ENCODE measurements at regions not wholly inside any gene's neighbourhood (a gene's known extent, or its start where the extent isn't known, plus 50 kb on each side); places are given as distances from the start of the nearest gene placed in this dataset.

- Histone ChIP-seq H4K20me1 (ENCODE audit: control insufficient read depth, insufficient read depth) (no peaks in the 10 kb centered on the region), H2AFZ (ENCODE audit: control insufficient read depth, low read depth, low read length) (no peak overlapping the region), H3K27me3 (replicated peaks in 1 of 2; ENCODE audit: control insufficient read depth in 2 of 2, insufficient read depth in 2 of 2, low read length in 1 of 2) (peaks cover 0 to 2% of the 10 kb centered on the region in 2 experiments; a peak in 1 of 4 replicates), H3K9me3 (replicated peaks; ENCODE audit: control insufficient read depth, insufficient read depth, low read length) (no peaks in the 10 kb centered on the region), H3K4me1 (ENCODE audit: control insufficient read depth, insufficient read depth, low read length) (no peaks in the 10 kb centered on the region), H3K36me3 (ENCODE audit: control insufficient read depth in 2 of 2, insufficient read depth in 2 of 2, low read length in 1 of 2) (no peaks in the 10 kb centered on the region), H3K9ac (ENCODE audit: control insufficient read depth, insufficient read depth, low read length) (no peak overlapping the region), H3K4me3 (no peak overlapping the region), H3K27ac (ENCODE audit: control insufficient read depth, insufficient read depth) (no peak overlapping the region), H3K79me2 (ENCODE audit: control insufficient read depth, insufficient read depth, low read length) (no peaks in the 10 kb centered on the region), H3K4me2 (ENCODE audit: control insufficient read depth, insufficient read depth) (no peak overlapping the region)
- WGBS (ENCODE audit: insufficient coverage, insufficient replicate concordance, low lambda C conversion rate, missing lambda C conversion rate): 19% methylated on average over 3 of the region's 3 CpGs
- no TSS peak for BruUV-seq (replicated peaks)
- SMC1A ChIA-PET (ENCODE audit: uncharacterized antibody, unreplicated experiment): no interaction called here
- CTCF ChIA-PET: no interaction called here
- POLR2A ChIA-PET: interaction anchor here (0.6 kb wide), 1 partner anchor 220 kb away, joined by 3 read pairs; no protein-coding TSS in a partner anchor
- intact Hi-C loops (cut with micrococcal nuclease; ENCODE audit: unreplicated experiment): no loop called here
- no peak for TF ChIP-seq ETV6 (conservative IDR thresholded peaks at IDR 0.05 in 1 of 2, IDR thresholded peaks at IDR 0.05 in 1 of 2; ENCODE audit: borderline replicate concordance in 1 of 2, low read depth in 1 of 2)
- TF ChIP-seq CREM (IDR thresholded peaks at IDR 0.05; ENCODE audit: low read depth): no peak
- TF ChIP-seq MLLT1 (IDR thresholded peaks at IDR 0.05): no peak
- TF ChIP-seq EGR1 (IDR thresholded peaks at IDR 0.05; ENCODE audit: borderline replicate concordance in 1 of 2, low read depth in 2 of 2, low read length in 2 of 2): no peak
- no peak for TF ChIP-seq HCFC1 (IDR thresholded peaks at IDR 0.05; ENCODE audit: low read length)
- TF ChIP-seq DPF2 (IDR thresholded peaks at IDR 0.05): no peak
- TF ChIP-seq PRDM15 (CRISPR knock-in tag; IDR thresholded peaks at IDR 0.05): no peak
- no peak for TF ChIP-seq MYB (IDR thresholded peaks at IDR 0.05; ENCODE audit: borderline replicate concordance, low read depth, low read length)
- TF ChIP-seq ZBTB33 (IDR thresholded peaks at IDR 0.05): no peak
- TF ChIP-seq CEBPZ (IDR thresholded peaks at IDR 0.05; ENCODE audit: low read depth, low read length): no peak
- no peak for TF ChIP-seq KLF5 (IDR thresholded peaks at IDR 0.05; ENCODE audit: partially characterized antibody)
- FAIRE-seq (no peak), DNase-seq (ENCODE audit: low read depth, low spot score) (no peak), ATAC-seq (no peak)
- RAD21 ChIA-PET (ENCODE audit: unreplicated experiment): no interaction called here
- in situ Hi-C loops (cut with MboI): no loop called here
These were observed 156.5 kb downstream of the MOXD1 start for GRCh38 chr6:132244744-132245143.

Data from GM12878 (cell line).